Glomerular endothelial cell (primary cell): ENCODE measurements at regions not wholly inside any gene's neighbourhood (a gene's known extent, or its start where the extent isn't known, plus 50 kb on each side); places are given as distances from the start of the nearest gene placed in this dataset.
"Not testable (repeated sequence)": the region's sequence is repeated elsewhere in the genome, so short reads cannot be mapped to it uniquely, and the experiment has no call there.

Source experiments
- DNase-seq: peaks from one replicate; pipeline ENCODE4 v3.0.0-alpha.2; 2011; ENCODE audit warnings: low read depth, low spot score; ENCODE audit errors: extremely low read depth

DNA sequence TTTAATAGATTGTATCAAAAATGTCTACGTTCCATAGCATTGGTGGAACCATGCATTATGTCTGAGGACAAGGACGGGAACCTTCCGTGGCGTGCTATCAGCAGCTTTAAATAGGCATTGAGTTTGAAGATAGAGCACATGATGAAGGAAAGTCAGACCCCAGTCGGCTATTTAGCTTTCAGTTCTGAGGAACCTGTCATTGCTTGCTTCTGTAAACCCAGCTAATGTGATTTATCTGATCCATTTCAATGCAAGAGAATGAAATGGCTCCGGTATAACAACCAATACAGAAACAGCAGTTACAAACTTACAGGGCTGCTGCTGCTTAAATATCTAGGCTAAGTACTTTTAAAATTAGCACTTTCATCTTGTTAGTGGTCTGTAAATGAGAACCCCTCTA lies 503.3 kb downstream of the RNF144A start:
- no peak for DNase-seq

DNA sequence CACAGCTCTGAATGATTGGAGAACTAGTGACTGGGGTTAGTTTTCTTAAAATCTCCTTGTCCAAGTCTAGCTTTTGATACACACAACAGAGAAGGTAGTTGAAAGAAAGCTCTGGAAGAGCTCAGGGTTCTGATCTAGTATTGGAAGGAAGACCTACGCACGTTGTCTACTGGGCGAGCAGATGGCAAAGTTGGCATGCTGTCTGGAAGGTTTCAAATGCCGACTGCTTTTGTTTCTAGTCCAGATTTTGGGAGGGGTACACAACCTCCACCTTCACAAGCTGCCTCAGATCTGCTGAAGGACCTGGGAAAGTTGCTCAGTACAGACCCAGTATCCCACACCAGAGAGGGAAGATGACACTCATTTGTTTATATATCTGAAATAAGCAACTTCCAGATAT lies 507.3 kb downstream of the RNF144A start:
- DNase-seq, result no peak

DNA sequence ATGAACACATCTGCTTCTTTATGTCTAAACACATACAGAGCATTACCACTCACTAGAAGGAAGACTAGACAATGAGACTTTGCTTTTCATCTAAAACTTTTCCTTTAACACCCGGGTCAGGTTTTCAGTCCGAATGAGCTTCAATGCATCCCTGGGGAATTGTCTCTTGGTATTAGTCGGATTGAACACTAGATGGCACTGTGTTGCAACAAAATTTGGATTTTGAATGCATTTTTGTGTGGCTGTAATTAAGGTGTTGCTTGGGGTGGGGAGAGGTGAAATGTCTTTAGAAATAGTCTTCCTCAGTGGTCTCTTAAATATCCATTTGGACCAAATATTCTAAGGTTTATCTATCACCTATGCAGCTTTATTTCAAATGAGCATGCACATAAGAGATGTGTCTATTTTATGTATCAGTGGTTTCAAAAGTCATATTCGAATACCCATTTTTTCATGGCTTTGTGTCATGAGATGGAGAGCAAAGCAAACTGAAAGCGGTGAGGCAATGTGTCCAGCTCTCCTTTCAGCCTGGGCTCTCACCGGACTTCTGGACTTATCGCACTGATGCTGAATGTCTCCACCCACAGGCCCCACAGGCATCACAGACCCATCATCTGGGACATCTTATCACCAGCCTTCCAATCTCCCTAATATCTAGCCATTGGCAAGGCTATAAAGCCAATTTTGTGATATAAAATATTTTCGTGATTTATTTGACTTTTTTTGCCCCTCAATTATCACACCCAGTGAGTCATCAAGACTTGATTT lies 510.3 kb downstream of the RNF144A start:
- DNase-seq, result peak; percentile 14

DNA sequence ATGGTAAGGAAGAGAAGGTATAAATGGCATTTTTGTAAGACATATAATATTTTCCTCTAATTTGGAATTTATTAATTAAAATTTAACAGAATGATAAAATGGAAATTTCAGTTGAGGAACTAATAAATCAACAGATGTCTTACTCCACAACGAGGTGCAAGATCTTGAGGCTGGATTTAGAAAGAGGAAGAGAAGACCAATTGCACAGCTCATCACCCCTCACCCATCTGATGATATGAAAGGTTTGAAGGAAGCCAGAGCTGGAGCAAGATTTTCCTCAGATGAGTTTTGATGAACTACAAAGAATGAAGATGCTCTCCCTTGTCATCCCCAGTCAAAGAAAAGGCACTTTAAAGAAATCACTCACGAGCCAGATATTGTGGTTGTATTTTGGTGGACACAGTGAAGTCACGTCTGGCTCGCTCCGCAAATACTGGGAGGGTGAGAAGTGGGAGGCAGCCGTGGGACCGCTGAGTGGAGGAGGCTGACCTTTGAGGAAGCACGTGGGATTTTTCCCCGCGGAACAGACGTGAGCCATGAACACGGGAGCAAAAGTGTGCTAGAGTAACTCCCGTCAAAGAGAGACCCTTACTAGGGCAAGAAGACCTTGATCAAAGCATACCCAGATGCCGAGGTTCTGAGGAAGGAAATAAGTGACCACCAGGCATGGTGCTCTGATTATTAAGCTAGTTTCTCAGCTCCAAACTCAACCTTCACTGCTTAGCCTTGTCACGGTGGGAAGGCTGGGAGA lies 511.4 kb downstream of the RNF144A start:
- DNase-seq, result no peak

DNA sequence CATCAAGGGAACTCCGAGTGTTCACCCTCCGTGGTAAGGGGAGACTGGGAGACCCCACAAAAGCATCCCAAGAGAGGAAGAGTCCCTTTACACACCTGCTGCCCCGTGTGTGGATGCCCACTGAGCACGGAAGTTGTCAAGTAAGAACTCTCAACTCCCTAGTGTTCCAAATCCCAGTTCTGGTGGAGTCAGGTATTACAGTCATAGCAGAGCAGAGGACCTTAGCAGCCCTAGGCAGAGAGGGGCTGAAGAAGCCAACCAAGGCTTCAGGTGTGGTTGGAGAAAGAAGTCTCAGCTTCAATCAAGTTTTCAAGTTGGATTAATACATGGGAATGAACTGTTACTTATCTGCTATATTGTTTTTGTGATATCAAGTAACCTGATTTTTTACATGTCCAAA lies 512.5 kb downstream of the RNF144A start:
- no peak for DNase-seq

DNA sequence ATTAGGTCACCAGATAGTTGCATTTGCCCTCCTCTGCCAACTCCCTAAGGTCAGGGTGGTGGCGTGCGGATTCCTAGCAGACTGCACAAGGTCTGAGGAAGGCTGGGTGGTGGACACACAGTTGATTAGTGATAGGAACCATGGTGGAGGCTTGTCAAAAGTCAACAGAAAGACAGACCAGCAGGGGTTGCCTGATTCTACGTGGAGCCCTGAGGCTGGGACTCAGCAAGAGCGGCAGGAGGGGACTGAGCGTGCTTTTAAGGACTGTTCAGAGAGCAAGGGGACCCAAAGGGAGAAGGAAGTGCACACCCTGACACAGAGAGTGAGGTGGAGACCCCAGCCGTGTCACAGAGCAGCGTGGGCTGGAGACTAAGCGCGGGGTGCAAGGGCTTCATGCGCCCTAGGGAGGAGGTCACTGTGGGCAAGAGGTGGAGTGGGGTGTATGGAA lies 513.2 kb downstream of the RNF144A start:
- no peak for DNase-seq

DNA sequence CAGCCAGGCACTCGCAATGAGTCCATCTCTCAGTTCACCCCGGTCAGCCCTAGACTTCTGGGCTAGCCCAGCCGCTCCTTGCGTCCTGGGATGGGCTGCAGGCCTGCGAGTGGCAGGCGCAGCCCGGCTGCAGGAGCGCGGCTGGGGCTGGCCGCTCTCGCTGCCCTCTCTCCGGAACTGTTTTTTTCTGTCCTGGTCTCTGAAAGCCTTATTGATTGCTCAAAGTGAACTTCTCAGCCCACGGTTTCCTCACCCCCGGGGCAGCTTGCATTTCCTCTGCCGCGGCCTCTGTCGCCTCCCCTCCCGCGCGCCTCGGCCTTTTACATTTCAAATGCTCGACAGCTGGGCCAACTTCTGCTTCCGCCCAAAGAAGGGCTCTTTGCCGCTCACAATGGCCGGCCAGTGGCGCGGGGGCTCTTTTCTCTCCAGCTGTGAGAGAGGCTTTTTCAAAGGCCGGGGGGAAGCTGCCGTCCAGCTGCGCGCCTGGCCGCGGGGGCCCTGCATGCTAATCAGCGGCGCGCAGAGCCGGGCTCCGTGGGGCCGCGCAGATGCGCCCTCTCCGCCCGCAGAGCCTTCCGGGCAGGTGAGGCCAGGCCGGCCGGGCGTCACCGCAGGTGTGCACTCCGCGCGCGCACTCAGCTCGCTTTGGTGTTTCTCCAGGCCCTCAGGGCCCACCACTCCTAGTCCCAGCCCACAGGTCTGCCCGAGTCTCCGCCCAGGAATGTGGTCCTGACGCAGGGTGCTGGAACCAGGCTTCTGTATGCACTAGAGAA lies 513.8 kb downstream of the RNF144A start:
- no peak for DNase-seq

DNA sequence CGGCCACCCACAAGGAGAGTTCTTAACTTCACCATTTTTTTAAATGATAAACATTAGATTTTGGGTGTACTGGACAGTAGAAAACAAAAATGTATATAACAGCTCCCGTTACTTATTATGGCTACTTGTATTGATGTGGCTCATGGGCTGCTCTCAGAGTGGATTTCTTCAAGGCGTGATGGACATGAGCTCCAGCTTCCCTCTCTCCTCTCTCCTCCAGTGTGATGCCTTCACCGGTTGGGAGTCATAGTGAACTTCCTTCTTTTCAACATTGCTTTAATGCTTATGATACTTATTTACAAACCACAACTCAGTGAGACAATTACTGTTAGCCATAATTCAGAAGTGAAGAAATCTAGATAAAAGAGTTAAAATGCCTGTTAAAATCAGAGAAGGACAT lies 515.2 kb downstream of the RNF144A start:
- DNase-seq, result no peak

DNA sequence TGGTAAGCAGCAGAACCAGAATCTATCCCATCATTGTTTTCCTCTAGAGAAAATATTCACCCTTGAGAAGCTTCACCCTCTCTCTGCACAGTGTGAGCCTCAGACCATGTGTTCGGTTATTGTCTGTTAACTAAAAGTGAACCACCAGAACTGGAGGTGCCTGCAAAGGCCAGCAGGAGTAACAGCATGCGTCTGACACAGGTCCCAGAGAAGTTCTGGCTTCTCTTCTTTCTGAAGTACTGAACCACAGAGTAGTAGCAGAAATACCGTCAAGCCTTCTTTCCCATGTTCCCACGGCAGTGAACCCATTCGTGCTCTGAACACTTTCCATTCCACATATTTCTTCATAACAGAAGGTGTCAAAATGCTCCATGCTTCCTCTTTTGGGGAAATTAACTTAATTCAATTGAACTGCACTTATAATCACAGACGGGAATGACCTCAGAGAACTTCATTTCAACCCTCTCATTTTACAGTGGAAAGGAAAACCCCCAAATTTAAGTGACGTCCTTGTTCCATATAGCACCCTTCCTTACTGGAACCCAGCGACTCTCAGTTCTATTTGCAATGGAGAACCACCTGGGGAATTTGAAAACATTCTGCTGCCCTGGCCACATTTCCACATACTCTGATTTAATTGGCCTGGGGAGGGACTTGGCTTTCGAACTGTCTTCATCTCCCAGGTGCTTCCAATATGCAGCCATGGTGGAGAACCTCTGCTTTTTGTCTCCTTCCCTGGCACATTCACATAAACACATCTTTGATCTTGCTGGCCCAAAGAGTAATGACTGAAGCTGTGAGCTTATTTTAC lies 519.1 kb downstream of the RNF144A start:
- DNase-seq, result no peak

DNA sequence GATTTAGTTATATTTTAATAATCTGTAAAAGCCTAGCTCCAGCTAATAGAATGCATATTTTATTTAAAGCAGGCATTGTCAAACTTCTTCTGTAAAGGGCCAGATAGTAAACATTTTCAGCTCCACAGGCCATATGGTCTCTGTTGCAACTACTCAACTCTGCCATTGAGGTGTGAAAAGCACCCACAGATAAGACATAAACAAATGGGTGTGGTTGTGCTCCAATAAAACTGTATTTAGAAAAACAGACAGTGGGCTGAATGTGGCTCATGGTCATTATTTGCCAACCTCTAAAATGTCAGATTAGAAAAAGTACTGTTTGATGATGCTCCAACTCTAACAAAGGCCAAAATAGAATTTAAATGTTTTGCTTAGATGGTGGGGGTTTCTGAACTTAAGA lies 519.9 kb downstream of the RNF144A start:
- no peak for DNase-seq

DNA sequence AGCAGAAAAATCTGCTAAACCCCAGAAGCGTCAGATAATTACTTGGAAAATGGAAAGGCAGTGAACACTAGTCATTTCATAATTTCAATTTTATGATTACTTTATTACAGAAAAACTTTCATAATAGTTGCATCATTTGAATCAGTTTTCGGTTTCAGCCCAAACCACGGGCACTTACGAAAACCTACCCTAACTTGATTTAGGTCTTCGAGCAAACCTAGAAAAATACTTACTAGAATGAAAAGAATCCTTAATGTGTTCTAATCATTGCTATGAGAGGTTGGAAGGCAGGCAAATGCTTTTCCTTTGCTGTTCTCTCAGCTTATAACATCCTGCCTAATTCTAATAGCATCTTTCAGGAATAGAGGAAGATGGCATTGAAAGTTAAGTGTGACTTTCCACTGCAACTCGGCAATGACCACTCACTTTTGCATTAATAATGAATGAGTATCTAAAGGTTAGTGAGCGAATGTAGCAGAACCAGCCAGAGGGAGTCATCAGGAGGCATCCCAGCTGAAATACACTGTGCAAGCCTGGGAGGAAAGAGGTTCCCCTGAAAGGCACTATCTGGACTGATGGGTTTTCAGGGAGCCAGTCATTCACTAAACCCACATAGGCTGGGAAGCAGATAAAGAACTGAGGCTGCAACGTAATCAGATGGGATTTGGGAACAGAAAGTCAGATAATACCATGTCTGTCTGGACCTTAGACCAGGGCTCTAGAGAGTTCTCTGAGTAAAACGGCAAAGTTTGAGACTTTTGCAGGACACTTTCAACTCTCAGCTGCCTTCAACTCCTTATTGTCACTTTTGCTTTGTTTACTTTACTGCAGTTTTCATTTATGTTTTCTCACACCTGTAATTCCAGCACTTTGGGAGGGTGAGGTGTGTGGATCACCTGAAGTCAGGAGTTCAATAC lies 520.8 kb downstream of the RNF144A start:
- DNase-seq, result no peak

DNA sequence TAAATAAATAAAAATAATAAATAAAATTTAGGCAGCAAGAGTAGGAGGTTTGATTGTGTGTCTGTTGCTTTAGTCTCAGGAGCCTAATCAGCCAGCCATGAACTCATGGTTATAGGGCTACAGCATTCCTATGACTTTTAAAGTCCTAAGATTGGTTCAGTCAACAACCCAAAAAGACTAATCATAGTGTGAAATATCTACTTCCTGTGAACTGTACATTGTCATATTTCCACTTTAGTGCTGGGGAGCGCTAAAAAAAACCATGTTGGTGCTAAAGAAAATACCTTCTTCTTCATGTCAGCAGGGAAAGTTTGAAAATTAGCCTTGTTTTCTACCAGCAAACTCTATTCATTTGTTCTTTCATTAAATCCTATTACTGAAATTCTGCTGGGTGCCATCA lies 521.6 kb downstream of the RNF144A start:
- DNase-seq, result no peak

DNA sequence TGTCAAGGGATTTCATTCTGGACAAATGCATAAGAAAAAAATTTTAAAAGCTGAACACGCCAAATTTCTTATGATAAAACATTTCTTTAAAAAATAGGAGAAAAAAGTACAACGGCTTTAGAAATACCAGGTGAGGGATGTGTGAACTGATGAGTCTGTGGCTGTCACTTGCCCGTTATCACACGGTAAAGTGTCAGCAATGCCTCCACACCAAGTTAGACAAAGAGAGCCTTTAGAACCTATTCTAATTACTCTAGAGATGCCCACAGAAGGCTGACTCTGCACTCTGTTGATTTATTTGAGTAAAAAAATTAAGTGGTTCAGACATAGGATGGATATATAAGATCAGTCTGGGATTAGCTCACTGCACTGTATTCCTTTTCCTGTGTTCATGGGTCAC lies 523.8 kb downstream of the RNF144A start:
- no peak for DNase-seq

DNA sequence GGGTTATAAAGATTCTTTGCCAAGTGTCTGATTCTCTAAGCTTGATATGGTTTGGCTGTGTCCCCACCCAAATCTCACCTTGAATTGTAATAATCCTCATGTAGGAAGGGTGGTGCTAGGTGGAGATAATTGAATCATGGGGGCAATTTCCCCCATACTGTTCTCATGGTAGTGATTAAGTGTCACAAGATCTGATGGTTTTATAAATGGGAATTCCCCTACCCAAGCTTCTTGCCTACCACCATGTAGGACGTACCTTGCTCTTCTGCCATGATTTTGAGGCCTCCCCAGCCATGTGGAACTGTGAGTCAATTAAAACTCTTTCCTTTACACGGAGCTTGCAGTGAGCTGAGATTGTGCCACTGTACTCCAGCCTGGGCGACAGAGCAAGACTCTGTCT lies 524.6 kb downstream of the RNF144A start:
- DNase-seq, result not testable (repeated sequence)

DNA sequence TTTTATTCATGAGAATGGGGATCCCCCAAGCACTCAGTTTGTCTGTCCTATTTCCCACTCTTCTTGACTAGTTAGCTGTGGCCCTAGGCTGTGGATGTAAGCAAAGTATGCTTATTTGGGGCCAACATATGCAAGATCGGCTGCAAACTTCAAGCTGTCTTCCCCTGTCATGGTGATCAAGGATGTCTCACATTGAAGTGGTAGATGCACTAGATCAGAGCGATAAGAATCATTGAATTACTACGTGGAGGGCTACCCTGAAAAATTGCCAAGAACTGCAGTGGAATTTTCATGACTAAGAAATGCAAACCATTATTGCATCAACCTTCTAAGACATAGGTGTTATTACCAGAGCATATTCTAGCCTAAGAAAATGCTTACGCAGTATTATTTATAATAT lies 527.4 kb downstream of the RNF144A start:
- DNase-seq, result no peak

DNA sequence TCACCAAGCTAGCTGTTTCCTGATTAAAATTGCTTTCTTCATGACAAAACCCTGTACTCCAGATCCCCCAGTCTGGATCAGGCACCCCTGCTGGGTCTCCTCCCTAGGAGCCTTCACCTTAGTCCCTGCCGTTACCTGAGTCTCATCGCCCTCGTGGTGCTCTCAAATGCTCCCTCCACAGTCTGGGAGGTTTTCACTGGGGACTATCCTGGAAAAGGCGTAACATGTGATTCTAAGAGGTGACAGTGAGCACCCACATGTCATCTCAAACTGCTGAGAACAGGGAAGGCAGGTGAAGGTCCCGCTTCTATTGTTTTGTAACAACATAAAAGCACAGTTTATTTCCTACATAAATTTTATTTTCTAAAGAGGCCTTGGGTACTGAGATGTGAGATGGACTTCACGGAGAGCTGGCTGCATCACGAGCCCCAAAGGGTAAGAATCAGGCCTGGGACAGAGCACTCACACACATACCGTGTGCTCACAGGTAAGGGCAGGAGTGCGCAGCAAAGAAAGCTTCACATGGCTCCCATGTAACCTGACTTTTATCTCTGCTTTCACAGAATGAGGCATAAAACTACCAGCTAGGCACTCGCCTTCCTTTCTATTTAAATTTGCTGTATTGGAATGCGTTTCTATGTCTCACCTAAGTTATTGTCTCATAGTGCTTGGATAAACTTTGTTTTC lies 531.5 kb downstream of the RNF144A start:
- no peak for DNase-seq

DNA sequence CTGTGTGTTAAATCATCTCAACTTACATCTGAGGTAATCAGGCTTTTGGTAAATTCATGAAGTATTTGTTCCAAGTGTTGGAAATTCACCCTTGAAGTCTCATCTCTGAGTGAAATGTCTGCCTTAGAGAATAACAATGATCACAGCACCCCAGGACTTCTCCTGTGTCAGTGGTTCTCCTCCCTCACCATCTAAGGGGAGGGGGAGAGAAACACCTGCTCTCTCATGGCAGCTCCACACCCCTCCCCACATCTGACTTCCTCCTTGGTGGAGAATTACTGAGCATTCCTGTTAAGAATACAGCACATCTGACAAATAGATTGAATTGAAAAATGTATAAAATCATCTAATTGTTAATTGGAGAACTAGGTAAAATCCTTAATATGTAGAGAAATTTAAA lies 532.1 kb downstream of the RNF144A start:
- DNase-seq, result no peak

DNA sequence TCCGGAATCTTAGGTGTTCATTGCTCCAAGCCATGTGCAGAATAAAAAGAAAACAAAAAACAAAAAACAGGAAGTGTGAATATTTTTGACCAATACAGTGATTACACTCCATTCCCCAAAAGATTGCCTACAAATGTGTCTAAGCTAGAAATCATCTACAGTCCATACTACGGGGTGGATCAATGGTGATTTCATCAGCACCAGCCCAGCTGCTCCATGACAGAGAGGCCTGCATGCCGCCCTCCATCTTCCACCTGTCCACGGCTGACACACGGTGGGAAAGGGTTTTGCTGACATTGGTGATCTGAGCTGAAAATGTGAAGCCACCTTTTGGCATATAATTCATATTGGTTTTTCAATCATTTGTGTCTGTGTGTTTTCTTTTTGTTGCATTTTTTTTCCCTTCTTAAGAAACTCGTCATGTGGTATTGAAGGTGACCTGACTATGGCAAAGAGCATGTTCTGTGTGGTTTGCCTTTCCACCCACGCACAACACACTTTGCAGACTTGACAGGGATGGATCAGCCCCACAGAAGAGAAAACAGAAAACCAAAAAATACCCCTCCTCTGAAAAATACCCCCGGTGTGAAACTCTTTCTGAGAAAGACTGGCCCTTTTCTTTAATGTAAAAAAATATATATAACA lies 533.1 kb downstream of the RNF144A start:
- no peak for DNase-seq

DNA sequence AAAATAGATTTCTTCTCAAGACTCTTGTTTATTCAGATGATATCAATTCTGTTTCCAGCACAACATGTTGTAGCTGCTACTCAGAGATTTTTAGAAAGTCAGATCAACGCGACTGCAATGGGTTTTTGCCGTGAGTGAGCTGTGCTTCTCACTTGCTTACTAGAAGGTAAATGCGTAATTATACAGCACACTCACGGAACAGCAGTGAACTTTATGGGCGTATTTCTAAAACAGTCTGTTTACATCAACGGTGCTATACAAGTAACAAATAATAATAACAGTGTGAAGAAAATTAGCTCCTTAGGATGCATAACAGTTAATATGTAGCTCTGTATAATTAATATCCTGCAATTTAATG lies 533.6 kb downstream of the RNF144A start:
- DNase-seq, result no peak
